Osteocyte (in vitro differentiated cells): ENCODE measurements at regions not wholly inside any gene's neighbourhood (a gene's known extent, or its start where the extent isn't known, plus 50 kb on each side); places are given as distances from the start of the nearest gene placed in this dataset.

ENCODE experiments used
- DNase-seq: peaks from one replicate; pipeline ENCODE4 v3.0.0; 2021; ENCODE audit warnings: mixed read lengths; ENCODE audit not compliant: unreplicated experiment; ENCODE audit errors: extremely low spot score
- H3K27ac Mint-ChIP-seq: one replicate; pipeline ENCODE4 v1.8.0; 2021; ENCODE audit warnings: mild to moderate bottlenecking, mixed read lengths; ENCODE audit not compliant: unreplicated experiment
- H3K27me3 Mint-ChIP-seq: one replicate; pipeline ENCODE4 v1.8.0; 2021; ENCODE audit warnings: mixed read lengths; ENCODE audit not compliant: unreplicated experiment
- H3K36me3 Mint-ChIP-seq: one replicate; pipeline ENCODE4 v1.8.0; 2021; ENCODE audit warnings: mixed read lengths; ENCODE audit not compliant: unreplicated experiment
- H3K4me1 Mint-ChIP-seq: one replicate; pipeline ENCODE4 v1.8.0; 2021; ENCODE audit warnings: mixed read lengths; ENCODE audit not compliant: unreplicated experiment
- H3K4me3 Mint-ChIP-seq: one replicate; pipeline ENCODE4 v1.8.0; 2021; ENCODE audit warnings: mild to moderate bottlenecking, moderate library complexity, mixed read lengths; ENCODE audit not compliant: unreplicated experiment
- H3K9me3 Mint-ChIP-seq: one replicate; pipeline ENCODE4 v1.8.0; 2021; ENCODE audit warnings: mixed read lengths; ENCODE audit not compliant: unreplicated experiment
- CTCF ChIP-seq: fragments of 200-600 bp; sonication (generic); IDR thresholded peaks from 2 replicates; pipeline ENCODE4 v1.5.0; 2021; ENCODE audit warnings: antibody characterized with exemption, mild to moderate bottlenecking, moderate library complexity

GRCh38 chr6:134594881-134595280 is 277.0 kb upstream of the SGK1 start:
- no peak for DNase-seq
- Mint-ChIP-seq H3K27ac (no peak overlapping the region), H3K36me3 (no peaks in the 10 kb centered on the region), H3K4me3 (no peak overlapping the region), H3K9me3 (no peaks in the 10 kb centered on the region), H3K27me3 (no peaks in the 10 kb centered on the region), H3K4me1 (peaks cover 30% of the 10 kb centered on the region)
- TF ChIP-seq CTCF, result no peak

- Mint-ChIP-seq H3K9me3 (no peaks in the 10 kb centered on the region), H3K36me3 (no peaks in the 10 kb centered on the region), H3K4me3 (no peak overlapping the region), H3K27me3 (no peaks in the 10 kb centered on the region), H3K27ac (no peak overlapping the region), H3K4me1 (peaks cover 39% of the 10 kb centered on the region)
- no peak for DNase-seq
- TF ChIP-seq CTCF, result no peak
Measured at GRCh38 chr6:134593887-134594286, 276.0 kb upstream of the SGK1 start.

GRCh38 chr6:134593442-134593841 is 275.5 kb upstream of the SGK1 start:
- peak overlapping the region; percentile 74 for H3K27ac Mint-ChIP-seq

GRCh38 chr6:134593024-134593423 is 275.1 kb upstream of the SGK1 start:
- Mint-ChIP-seq H3K4me1 (peaks cover 47% of the 10 kb centered on the region), H3K27me3 (no peaks in the 10 kb centered on the region)

More at GRCh38 chr6:134593442-134593841, 275.5 kb upstream of the SGK1 start:
- H3K4me3 Mint-ChIP-seq, result no peak overlapping the region
- TF ChIP-seq CTCF, result no peak
- no peaks in the 10 kb centered on the region for H3K36me3 Mint-ChIP-seq
- H3K27me3 Mint-ChIP-seq, result no peaks in the 10 kb centered on the region
- H3K4me1 Mint-ChIP-seq, result peaks cover 43% of the 10 kb centered on the region
- no peaks in the 10 kb centered on the region for H3K9me3 Mint-ChIP-seq
- DNase-seq, result no peak

GRCh38 chr6:134590449-134590848 is 272.5 kb upstream of the SGK1 start:
- no peak for DNase-seq
- no peak for TF ChIP-seq CTCF
- Mint-ChIP-seq H3K27ac (peak overlapping the region; percentile 86), H3K4me1 (peaks cover 49% of the 10 kb centered on the region), H3K4me3 (no peak overlapping the region), H3K9me3 (no peaks in the 10 kb centered on the region), H3K36me3 (no peaks in the 10 kb centered on the region), H3K27me3 (no peaks in the 10 kb centered on the region)

More at GRCh38 chr6:134593024-134593423, 275.1 kb upstream of the SGK1 start:
- no peak overlapping the region for H3K4me3 Mint-ChIP-seq
- no peak for TF ChIP-seq CTCF
- no peaks in the 10 kb centered on the region for H3K9me3 Mint-ChIP-seq
- H3K36me3 Mint-ChIP-seq, result no peaks in the 10 kb centered on the region
- H3K27ac Mint-ChIP-seq, result peak overlapping the region; percentile 74
- no peak for DNase-seq
